OCI-LY1 (cell line): ENCODE measurements at regions not wholly inside any gene's neighbourhood (a gene's known extent, or its start where the extent isn't known, plus 50 kb on each side); places are given as distances from the start of the nearest gene placed in this dataset.

Source experiments
- H2AFZ ChIP-seq: fragments of 200-600 bp; sonication (generic), shearing (Covaris generic); 2 replicates; pipeline ENCODE4 v1.6.0; 2014; ENCODE audit warnings: antibody characterized with exemption, mild to moderate bottlenecking, low read length
- H3F3A ChIP-seq: fragments of 200-600 bp; sonication (generic), shearing (Covaris generic); 2 replicates; pipeline ENCODE4 v1.6.0; 2014; ENCODE audit warnings: mild to moderate bottlenecking, antibody characterized with exemption, low read length, moderate library complexity; ENCODE audit not compliant: insufficient read depth
- H3K27ac ChIP-seq: fragments of 200-600 bp; sonication (generic); 2 replicates; pipeline ENCODE4 v1.5.1; 2014; ENCODE audit warnings: low read length, mixed run types, mild to moderate bottlenecking, low read depth; ENCODE audit not compliant: poor library complexity, severe bottlenecking
- H3K27me3 ChIP-seq: fragments of 200-600 bp; sonication (generic); 2 replicates; pipeline ENCODE4 v1.6.0; 2014; ENCODE audit warnings: antibody characterized with exemption, mild to moderate bottlenecking, low read length, moderate library complexity; ENCODE audit not compliant: insufficient read depth
- H3K36me3 ChIP-seq: fragments of 200-600 bp; sonication (generic); 2 replicates; pipeline ENCODE4 v1.6.1; 2014; ENCODE audit warnings: mild to moderate bottlenecking, antibody characterized with exemption, low read length, moderate library complexity, mixed read lengths; ENCODE audit not compliant: insufficient read depth
- H3K4me1 ChIP-seq: fragments of 200-600 bp; sonication (generic); 2 replicates; pipeline ENCODE4 v1.5.1; 2014; ENCODE audit warnings: mild to moderate bottlenecking, low read length, moderate library complexity; ENCODE audit not compliant: insufficient read depth, severe bottlenecking
- H3K4me2 ChIP-seq: fragments of 200-600 bp; sonication (generic), shearing (Covaris generic); 2 replicates; pipeline ENCODE4 v1.6.1; 2014; ENCODE audit warnings: low read length
- H3K4me3 ChIP-seq: fragments of 200-600 bp; sonication (generic); 2 replicates; pipeline ENCODE4 v1.5.1; 2014; ENCODE audit warnings: low read length, low read depth, mild to moderate bottlenecking, mixed read lengths; ENCODE audit not compliant: poor library complexity, severe bottlenecking
- H3K79me2 ChIP-seq: fragments of 200-600 bp; shearing (Covaris generic); 2 replicates; pipeline ENCODE4 v1.6.1; 2016; ENCODE audit warnings: mixed run types, low read length, mixed read lengths; ENCODE audit not compliant: insufficient read depth
- H3K9ac ChIP-seq: fragments of 200-600 bp; sonication (generic), shearing (Covaris generic); 2 replicates; pipeline ENCODE4 v1.6.1; 2014; ENCODE audit warnings: mild to moderate bottlenecking, low read length, mixed read lengths
- H3K9me2 ChIP-seq: fragments of 200-600 bp; sonication (generic), shearing (Covaris generic); 2 replicates; pipeline ENCODE4 v1.6.1; 2014; ENCODE audit warnings: low read depth, mild to moderate bottlenecking, low read length, mixed read lengths
- H3K9me3 ChIP-seq: fragments of 200-600 bp; shearing (Covaris generic); 2 replicates; pipeline ENCODE4 v1.6.1; 2014; ENCODE audit warnings: low read length, mixed read lengths
- H4K20me1 ChIP-seq: fragments of 200-600 bp; sonication (generic), shearing (Covaris generic); 2 replicates; pipeline ENCODE4 v1.6.0; 2016; ENCODE audit warnings: mild to moderate bottlenecking, low read length; ENCODE audit not compliant: insufficient read depth
- CTCF ChIP-seq: fragments of 200-600 bp; sonication (generic), shearing (Covaris generic); IDR thresholded peaks from 2 replicates; pipeline ENCODE4 v1.5.1; 2017; ENCODE audit warnings: mild to moderate bottlenecking, antibody characterized with exemption, low read length, moderate library complexity, mixed read lengths
- EZH2 ChIP-seq: fragments of 200-600 bp; sonication (generic), shearing (Covaris generic); IDR thresholded peaks from 2 replicates; pipeline ENCODE4 v1.8.0; 2017; ENCODE audit warnings: borderline replicate concordance, mixed run types, mild to moderate bottlenecking, antibody characterized with exemption, low read length, moderate library complexity, mixed read lengths

GRCh38 chr15:101120473-101120872, 131.4 kb downstream of the CHSY1 start:
- Histone ChIP-seq H3K27me3 (peaks cover 7% of the 10 kb centered on the region), H3F3A (no peaks in the 10 kb centered on the region), H3K4me2 (no peak overlapping the region), H3K27ac (no peak overlapping the region), H4K20me1 (no peaks in the 10 kb centered on the region), H3K4me1 (no peaks in the 10 kb centered on the region), H3K79me2 (no peaks in the 10 kb centered on the region), H3K4me3 (no peak overlapping the region), H3K9me2 (no peaks in the 10 kb centered on the region), H3K9ac (no peak overlapping the region), H3K9me3 (no peaks in the 10 kb centered on the region), H3K36me3 (no peaks in the 10 kb centered on the region), H2AFZ (no peak overlapping the region)
- no peak for TF ChIP-seq CTCF
- TF ChIP-seq EZH2 = no peak
